OCI-LY1 (cell line): ENCODE measurements at regions not wholly inside any gene's neighbourhood (a gene's known extent, or its start where the extent isn't known, plus 50 kb on each side); places are given as distances from the start of the nearest gene placed in this dataset.

ENCODE experiments used
- H2AFZ ChIP-seq: fragments of 200-600 bp; sonication (generic), shearing (Covaris generic); 2 replicates; pipeline ENCODE4 v1.6.0; 2014; ENCODE audit warnings: antibody characterized with exemption, mild to moderate bottlenecking, low read length
- H3F3A ChIP-seq: fragments of 200-600 bp; sonication (generic), shearing (Covaris generic); 2 replicates; pipeline ENCODE4 v1.6.0; 2014; ENCODE audit warnings: mild to moderate bottlenecking, antibody characterized with exemption, low read length, moderate library complexity; ENCODE audit not compliant: insufficient read depth
- H3K27ac ChIP-seq: fragments of 200-600 bp; sonication (generic); 2 replicates; pipeline ENCODE4 v1.5.1; 2014; ENCODE audit warnings: low read length, mixed run types, mild to moderate bottlenecking, low read depth; ENCODE audit not compliant: poor library complexity, severe bottlenecking
- H3K27me3 ChIP-seq: fragments of 200-600 bp; sonication (generic); 2 replicates; pipeline ENCODE4 v1.6.0; 2014; ENCODE audit warnings: antibody characterized with exemption, mild to moderate bottlenecking, low read length, moderate library complexity; ENCODE audit not compliant: insufficient read depth
- H3K36me3 ChIP-seq: fragments of 200-600 bp; sonication (generic); 2 replicates; pipeline ENCODE4 v1.6.1; 2014; ENCODE audit warnings: mild to moderate bottlenecking, antibody characterized with exemption, low read length, moderate library complexity, mixed read lengths; ENCODE audit not compliant: insufficient read depth
- H3K4me1 ChIP-seq: fragments of 200-600 bp; sonication (generic); 2 replicates; pipeline ENCODE4 v1.5.1; 2014; ENCODE audit warnings: mild to moderate bottlenecking, low read length, moderate library complexity; ENCODE audit not compliant: insufficient read depth, severe bottlenecking
- H3K4me2 ChIP-seq: fragments of 200-600 bp; sonication (generic), shearing (Covaris generic); 2 replicates; pipeline ENCODE4 v1.6.1; 2014; ENCODE audit warnings: low read length
- H3K4me3 ChIP-seq: fragments of 200-600 bp; sonication (generic); 2 replicates; pipeline ENCODE4 v1.5.1; 2014; ENCODE audit warnings: low read length, low read depth, mild to moderate bottlenecking, mixed read lengths; ENCODE audit not compliant: poor library complexity, severe bottlenecking
- H3K79me2 ChIP-seq: fragments of 200-600 bp; shearing (Covaris generic); 2 replicates; pipeline ENCODE4 v1.6.1; 2016; ENCODE audit warnings: mixed run types, low read length, mixed read lengths; ENCODE audit not compliant: insufficient read depth
- H3K9ac ChIP-seq: fragments of 200-600 bp; sonication (generic), shearing (Covaris generic); 2 replicates; pipeline ENCODE4 v1.6.1; 2014; ENCODE audit warnings: mild to moderate bottlenecking, low read length, mixed read lengths
- H3K9me2 ChIP-seq: fragments of 200-600 bp; sonication (generic), shearing (Covaris generic); 2 replicates; pipeline ENCODE4 v1.6.1; 2014; ENCODE audit warnings: low read depth, mild to moderate bottlenecking, low read length, mixed read lengths
- H3K9me3 ChIP-seq: fragments of 200-600 bp; shearing (Covaris generic); 2 replicates; pipeline ENCODE4 v1.6.1; 2014; ENCODE audit warnings: low read length, mixed read lengths
- H4K20me1 ChIP-seq: fragments of 200-600 bp; sonication (generic), shearing (Covaris generic); 2 replicates; pipeline ENCODE4 v1.6.0; 2016; ENCODE audit warnings: mild to moderate bottlenecking, low read length; ENCODE audit not compliant: insufficient read depth
- EZH2 ChIP-seq: fragments of 200-600 bp; sonication (generic), shearing (Covaris generic); IDR thresholded peaks from 2 replicates; pipeline ENCODE4 v1.8.0; 2017; ENCODE audit warnings: borderline replicate concordance, mixed run types, mild to moderate bottlenecking, antibody characterized with exemption, low read length, moderate library complexity, mixed read lengths
- TF ChIP-seq, protein P1 (sequence below): fragments of 200-600 bp; sonication (generic), shearing (Covaris generic); IDR thresholded peaks from 2 replicates; pipeline ENCODE4 v1.5.1; 2017; ENCODE audit warnings: mild to moderate bottlenecking, antibody characterized with exemption, low read length, moderate library complexity, mixed read lengths

DNA sequence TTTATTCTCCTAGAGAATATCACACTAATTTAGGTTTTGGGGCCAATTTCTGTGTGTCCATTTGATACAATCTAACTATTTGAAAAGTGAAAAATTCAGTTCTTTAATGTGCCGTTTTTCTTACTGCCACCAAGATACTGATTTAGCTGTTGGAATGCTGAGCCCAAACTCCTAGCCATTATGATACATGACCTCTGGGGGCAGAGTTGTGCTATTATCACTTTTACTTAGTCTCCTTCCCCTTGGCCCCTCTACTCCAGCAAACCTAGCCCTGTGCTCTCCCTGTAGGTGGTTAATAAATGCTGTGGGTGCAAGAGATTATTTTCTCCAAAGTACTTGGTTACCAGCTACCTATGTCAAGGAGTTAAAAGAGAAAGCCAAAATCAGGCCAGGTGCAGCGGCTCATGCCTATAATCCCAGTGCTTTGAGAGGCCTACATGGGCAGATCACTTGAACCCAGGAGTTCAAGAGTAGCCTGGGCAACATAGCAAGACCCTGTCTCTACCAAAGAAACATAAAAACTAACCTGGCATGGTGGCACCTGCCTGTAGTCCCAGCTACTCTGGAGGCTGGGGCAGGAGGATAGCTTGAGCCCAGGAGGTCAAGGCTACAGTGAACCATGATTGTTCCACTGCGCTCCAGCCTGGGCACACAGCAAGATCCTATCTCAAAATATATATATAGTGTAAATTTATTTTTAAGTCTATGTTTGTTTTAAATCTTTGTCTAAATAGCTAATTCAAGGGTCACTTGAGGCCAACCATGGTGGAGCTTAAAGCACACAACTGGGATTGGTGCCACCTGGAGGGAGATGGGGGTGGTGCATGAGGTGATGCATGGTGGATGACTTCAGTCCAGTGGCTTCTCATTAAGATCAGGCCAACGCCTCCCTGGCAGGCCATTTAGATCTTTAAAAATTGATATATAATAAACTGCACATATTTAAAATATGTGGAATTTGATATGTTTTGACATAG, 193.2 kb upstream of the PLET1 start:
- no peaks in the 10 kb centered on the region for H4K20me1 ChIP-seq
- H3F3A ChIP-seq = no peaks in the 10 kb centered on the region
- no peaks in the 10 kb centered on the region for H3K9me3 ChIP-seq
- H3K4me1 ChIP-seq = no peaks in the 10 kb centered on the region
- H3K4me3 ChIP-seq = no peak overlapping the region
- no peak overlapping the region for H2AFZ ChIP-seq
- TF ChIP-seq, protein P1, sequence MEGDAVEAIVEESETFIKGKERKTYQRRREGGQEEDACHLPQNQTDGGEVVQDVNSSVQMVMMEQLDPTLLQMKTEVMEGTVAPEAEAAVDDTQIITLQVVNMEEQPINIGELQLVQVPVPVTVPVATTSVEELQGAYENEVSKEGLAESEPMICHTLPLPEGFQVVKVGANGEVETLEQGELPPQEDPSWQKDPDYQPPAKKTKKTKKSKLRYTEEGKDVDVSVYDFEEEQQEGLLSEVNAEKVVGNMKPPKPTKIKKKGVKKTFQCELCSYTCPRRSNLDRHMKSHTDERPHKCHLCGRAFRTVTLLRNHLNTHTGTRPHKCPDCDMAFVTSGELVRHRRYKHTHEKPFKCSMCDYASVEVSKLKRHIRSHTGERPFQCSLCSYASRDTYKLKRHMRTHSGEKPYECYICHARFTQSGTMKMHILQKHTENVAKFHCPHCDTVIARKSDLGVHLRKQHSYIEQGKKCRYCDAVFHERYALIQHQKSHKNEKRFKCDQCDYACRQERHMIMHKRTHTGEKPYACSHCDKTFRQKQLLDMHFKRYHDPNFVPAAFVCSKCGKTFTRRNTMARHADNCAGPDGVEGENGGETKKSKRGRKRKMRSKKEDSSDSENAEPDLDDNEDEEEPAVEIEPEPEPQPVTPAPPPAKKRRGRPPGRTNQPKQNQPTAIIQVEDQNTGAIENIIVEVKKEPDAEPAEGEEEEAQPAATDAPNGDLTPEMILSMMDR = peak; percentile 61
- no peak for TF ChIP-seq EZH2
- H3K36me3 ChIP-seq = no peaks in the 10 kb centered on the region
- H3K27ac ChIP-seq = no peak overlapping the region
- no peaks in the 10 kb centered on the region for H3K27me3 ChIP-seq
- no peak overlapping the region for H3K4me2 ChIP-seq
- no peak overlapping the region for H3K9ac ChIP-seq
- H3K79me2 ChIP-seq = no peaks in the 10 kb centered on the region
- 0 out of 2 replicates have a peak, but pooled peaks cover 3% of the 10 kb centered on the region for H3K9me2 ChIP-seq

- H3K79me2 ChIP-seq = no peaks in the 10 kb centered on the region
- no peak overlapping the region for H2AFZ ChIP-seq
- H3K4me3 ChIP-seq = no peak overlapping the region
- H3F3A ChIP-seq = no peaks in the 10 kb centered on the region
- H3K9me2 ChIP-seq = 0 out of 2 replicates have a peak, but pooled peaks cover 3% of the 10 kb centered on the region
- H4K20me1 ChIP-seq = no peaks in the 10 kb centered on the region
- H3K4me1 ChIP-seq = no peaks in the 10 kb centered on the region
- H3K36me3 ChIP-seq = no peaks in the 10 kb centered on the region
- no peaks in the 10 kb centered on the region for H3K27me3 ChIP-seq
- no peak overlapping the region for H3K27ac ChIP-seq
- no peak overlapping the region for H3K4me2 ChIP-seq
- H3K9ac ChIP-seq = no peak overlapping the region
- H3K9me3 ChIP-seq = no peaks in the 10 kb centered on the region
- TF ChIP-seq, protein P1 = no peak
- TF ChIP-seq EZH2 = no peak
Measured at GRCh38 chr11:112454841-112455240, 194.2 kb upstream of the PLET1 start.

GRCh38 chr11:112455791-112456190, 195.1 kb upstream of the PLET1 start:
- no peaks in the 10 kb centered on the region for H3K9me3 ChIP-seq
- no peaks in the 10 kb centered on the region for H4K20me1 ChIP-seq
- H2AFZ ChIP-seq = no peak overlapping the region
- no peak for TF ChIP-seq EZH2
- H3K36me3 ChIP-seq = no peaks in the 10 kb centered on the region
- H3K79me2 ChIP-seq = no peaks in the 10 kb centered on the region
- no peaks in the 10 kb centered on the region for H3K27me3 ChIP-seq
- H3K4me3 ChIP-seq = no peak overlapping the region
- no peaks in the 10 kb centered on the region for H3F3A ChIP-seq
- H3K9ac ChIP-seq = no peak overlapping the region
- no peak overlapping the region for H3K4me2 ChIP-seq
- no peak overlapping the region for H3K27ac ChIP-seq
- no peaks in the 10 kb centered on the region for H3K4me1 ChIP-seq
- 0 out of 2 replicates have a peak, but pooled peaks cover 3% of the 10 kb centered on the region for H3K9me2 ChIP-seq
